ENCODE measurements at regions not wholly inside any gene's neighbourhood (a gene's known extent, or its start where the extent isn't known, plus 50 kb on each side); places are given as distances from the start of the nearest gene placed in this dataset.
A peak's percentile ranks its signal among the peaks of the same experiment; 100 is the strongest.

DNA sequence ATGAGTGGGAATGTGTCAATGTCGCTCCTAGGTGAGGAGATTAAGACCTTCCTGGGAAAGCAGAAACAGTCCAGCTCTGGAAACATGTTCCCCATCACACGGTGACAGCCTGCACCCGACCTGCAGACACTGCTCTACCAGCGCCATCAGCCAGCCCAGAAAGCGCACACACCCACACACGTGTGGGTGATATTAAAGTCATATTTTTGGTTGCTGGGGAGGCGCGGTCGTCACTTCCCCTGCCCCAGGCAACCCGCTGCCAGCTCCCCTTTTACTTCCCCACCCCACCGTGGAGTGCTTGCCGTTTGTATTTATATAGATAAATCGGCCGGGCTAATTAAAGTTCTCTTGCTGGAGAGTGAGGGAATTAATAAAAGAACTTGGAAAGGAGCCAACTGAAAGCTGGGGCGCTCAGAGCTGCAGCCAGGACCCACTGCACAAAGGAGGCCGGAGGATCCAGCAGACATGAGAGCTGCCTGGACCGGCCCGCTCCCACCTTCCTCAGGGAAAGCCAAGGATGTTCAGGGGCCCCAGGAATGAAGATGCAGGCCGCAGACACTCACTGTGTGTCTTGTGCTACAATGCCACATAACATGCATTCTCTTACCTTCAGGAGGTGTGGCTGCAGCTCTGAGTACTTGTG lies 145.2 kb upstream of the UNC5B start:
- H3K4me1 ChIP-seq (replicated peaks; ENCODE audit: insufficient read depth), result no peaks in the 10 kb centered on the region
- no peaks in the 10 kb centered on the region for H3K9me3 ChIP-seq (ENCODE audit: insufficient read depth, low read depth)
- H3K27ac ChIP-seq, result no peak overlapping the region
- POLR2A ChIA-PET (ENCODE audit: unreplicated experiment), result no interaction called here
- intact Hi-C loops (cut with micrococcal nuclease; ENCODE audit: unreplicated experiment), result no loop called here
- no TSS peak for BruUV-seq (replicated peaks)
- H3K36me3 ChIP-seq (ENCODE audit: low read depth), result no peaks in the 10 kb centered on the region
- H3K27me3 ChIP-seq (ENCODE audit: insufficient read depth, low read depth), result peaks cover 27% of the 10 kb centered on the region; the same call in 1 of the 2 replicates
- no peaks in the 10 kb centered on the region; the same call in 1 of the 2 replicates for H4K20me1 ChIP-seq (ENCODE audit: insufficient read depth)
- TF ChIP-seq EZH2 (IDR thresholded peaks at IDR 0.05; ENCODE audit: low read depth) (no peak), CTCF (conservative IDR thresholded peaks at IDR 0.05) (no peak)
- CTCF ChIA-PET, result no interaction called here
- H3K79me2 ChIP-seq (ENCODE audit: low read depth), result no peaks in the 10 kb centered on the region
- H3K4me3 ChIP-seq, result no peak overlapping the region
- H2AFZ ChIP-seq, result no peak overlapping the region
- no peaks in the 10 kb centered on the region for H3F3A ChIP-seq (ENCODE audit: insufficient read depth, low read depth)
- no peak overlapping the region for H3K4me2 ChIP-seq
- H3K9me2 ChIP-seq (ENCODE audit: insufficient read depth), result no peaks in the 10 kb centered on the region
- DNase-seq, result no peak

GRCh38 chr10:71068861-71069271 lies 143.5 kb upstream of the UNC5B start:
- BruUV-seq (replicated peaks), result no TSS peak
- intact Hi-C loops (cut with micrococcal nuclease; ENCODE audit: unreplicated experiment), result no loop called here
- DNase-seq, result peak; percentile 47 to 55

More at GRCh38 chr10:71068861-71069271, 143.5 kb upstream of the UNC5B start:
- no peaks in the 10 kb centered on the region for H3K36me3 ChIP-seq (ENCODE audit: low read depth)
- peaks cover 39% of the 10 kb centered on the region for H3K27me3 ChIP-seq (ENCODE audit: insufficient read depth, low read depth)
- CTCF ChIA-PET, result interaction anchor here (0.5 kb wide), 1 partner anchor 493 kb away, joined by 4 read pairs; no protein-coding TSS in a partner anchor
- peaks cover 3% of the 10 kb centered on the region; the same call in 1 of the 2 replicates for H3K4me1 ChIP-seq (replicated peaks; ENCODE audit: insufficient read depth)
- H3K9me3 ChIP-seq (ENCODE audit: insufficient read depth, low read depth), result no peaks in the 10 kb centered on the region
- H3K9me2 ChIP-seq (ENCODE audit: insufficient read depth), result no peaks in the 10 kb centered on the region
- H3K4me2 ChIP-seq, result no peak overlapping the region
- H4K20me1 ChIP-seq (ENCODE audit: insufficient read depth), result no peaks in the 10 kb centered on the region; the same call in 1 of the 2 replicates
- H3K79me2 ChIP-seq (ENCODE audit: low read depth), result no peaks in the 10 kb centered on the region
- no peak for TF ChIP-seq EZH2 (IDR thresholded peaks at IDR 0.05; ENCODE audit: low read depth)
- TF ChIP-seq CTCF (conservative IDR thresholded peaks at IDR 0.05), result no peak
- H3K27ac ChIP-seq, result no peak overlapping the region
- no peaks in the 10 kb centered on the region for H3F3A ChIP-seq (ENCODE audit: insufficient read depth, low read depth)
- H3K4me3 ChIP-seq, result no peak overlapping the region
- H2AFZ ChIP-seq, result no peak overlapping the region
- POLR2A ChIA-PET (ENCODE audit: unreplicated experiment), result no interaction called here
